ENCODE measurements at regions not wholly inside any gene's neighbourhood (a gene's known extent, or its start where the extent isn't known, plus 50 kb on each side); places are given as distances from the start of the nearest gene placed in this dataset.
"Not testable (repeated sequence)": the region's sequence is repeated elsewhere in the genome, so short reads cannot be mapped to it uniquely, and the experiment has no call there.

DNA sequence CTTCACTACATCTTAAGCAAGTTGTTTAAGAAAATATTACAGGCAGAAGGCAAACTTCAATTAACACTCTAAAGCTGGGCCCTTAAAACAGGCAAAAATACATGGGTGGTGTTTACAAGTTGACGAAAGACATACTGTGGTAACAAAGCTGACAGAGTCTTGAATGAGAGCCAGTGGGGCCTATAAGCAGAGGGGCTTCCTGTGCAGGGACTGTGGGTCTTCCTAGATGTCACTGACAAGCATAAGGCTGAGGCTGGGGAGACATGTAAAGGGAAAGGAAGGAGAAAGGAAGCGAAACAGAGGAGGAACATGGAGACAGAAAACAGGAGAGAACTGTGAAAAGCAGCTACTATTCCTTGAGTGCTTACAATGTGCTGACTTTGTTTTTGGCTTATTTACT is 308.0 kb upstream of the RPS23 start:
- no peak for DNase-seq (ENCODE audit: extremely low read depth, low read depth)
- TF ChIP-seq CTCF (IDR thresholded peaks at IDR 0.05; ENCODE audit: low read depth, low read length): no peak

DNA sequence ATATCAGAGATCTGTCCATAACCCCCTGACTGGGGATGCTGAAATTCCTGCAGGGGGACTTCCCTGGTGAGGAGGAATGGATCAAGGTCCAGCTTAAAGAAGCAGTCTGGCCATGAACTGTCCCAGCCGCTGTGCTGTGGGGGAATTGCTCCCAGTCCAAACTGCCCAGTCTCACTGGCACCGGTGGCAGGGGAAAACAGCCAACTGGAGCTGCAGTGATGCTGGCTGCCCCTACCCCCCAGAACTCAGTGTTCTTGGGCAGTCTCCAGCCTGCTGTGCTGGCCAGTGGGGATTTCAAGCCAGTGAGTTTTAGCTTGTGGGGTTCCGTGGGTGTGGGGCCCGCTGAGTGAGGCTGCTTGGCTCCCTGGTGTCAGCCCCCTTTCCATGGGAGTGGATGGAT is 306.5 kb upstream of the RPS23 start:
- DNase-seq (ENCODE audit: extremely low read depth, low read depth): no peak

DNA sequence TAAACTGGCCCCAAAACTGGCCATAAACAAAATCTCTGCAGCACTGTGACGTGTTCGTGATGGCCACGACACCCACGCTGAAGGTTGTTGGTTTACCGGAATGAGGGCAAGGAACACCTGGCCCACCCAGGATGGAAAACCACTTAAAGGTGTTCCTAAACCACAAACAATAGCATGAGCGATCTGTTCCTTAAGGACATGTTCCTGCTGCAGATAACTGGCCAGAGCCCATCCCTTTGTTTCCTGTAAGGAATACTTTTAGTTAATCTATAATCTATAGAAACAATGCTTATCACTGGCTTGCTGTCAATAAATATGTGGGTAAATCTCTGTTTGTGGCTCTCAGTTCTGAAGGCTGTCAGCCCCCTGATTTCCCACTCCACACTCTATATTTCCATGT is 305.2 kb upstream of the RPS23 start:
- not testable (repeated sequence) for DNase-seq (ENCODE audit: extremely low read depth, low read depth)

More for the DNA sequence above, 306.5 kb upstream of the RPS23 start:
- TF ChIP-seq CTCF (IDR thresholded peaks at IDR 0.05; ENCODE audit: low read depth, low read length): no peak

DNA sequence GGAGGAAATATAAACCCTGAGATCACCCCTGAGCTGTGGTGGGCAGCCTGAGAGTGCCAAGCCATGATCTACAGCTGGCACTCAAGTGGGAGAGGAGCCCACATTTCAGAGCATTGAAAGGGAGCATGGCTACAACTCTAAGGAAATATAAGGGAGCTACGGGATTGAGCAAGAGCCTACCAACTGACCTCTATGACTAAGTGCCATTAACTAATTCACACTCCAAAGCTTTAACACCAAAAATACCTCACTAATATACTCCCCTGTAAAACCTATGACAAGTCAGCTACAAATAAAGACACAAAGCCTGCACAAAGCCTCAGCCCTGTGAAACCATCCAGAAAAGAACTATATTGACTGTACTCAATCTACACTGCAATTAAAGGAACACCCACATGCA is 286.8 kb upstream of the RPS23 start:
- DNase-seq (ENCODE audit: extremely low read depth, low read depth): no peak
- TF ChIP-seq CTCF (IDR thresholded peaks at IDR 0.05; ENCODE audit: low read depth, low read length): no peak

DNA sequence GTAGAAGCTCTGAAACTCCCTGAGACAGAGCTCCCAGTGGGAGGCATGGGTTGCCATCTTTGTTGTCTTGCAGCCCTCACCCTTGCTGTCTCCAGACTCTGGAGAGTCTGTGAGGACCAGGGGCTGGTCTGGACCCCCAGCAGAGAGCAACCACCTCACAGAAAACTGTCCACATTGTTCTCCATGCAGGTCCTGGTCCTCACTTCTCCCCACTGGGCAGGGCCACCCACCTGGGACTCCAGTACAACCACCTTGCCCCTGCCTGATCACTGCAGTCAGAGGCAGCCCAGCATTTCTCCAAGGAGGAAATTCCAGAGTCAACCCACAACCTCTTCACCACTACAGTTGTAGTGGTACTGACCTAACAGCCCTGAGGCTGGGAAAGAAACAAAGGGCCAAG is 285.6 kb upstream of the RPS23 start:
- TF ChIP-seq CTCF (IDR thresholded peaks at IDR 0.05; ENCODE audit: low read depth, low read length): no peak
- no peak for DNase-seq (ENCODE audit: extremely low read depth, low read depth)

DNA sequence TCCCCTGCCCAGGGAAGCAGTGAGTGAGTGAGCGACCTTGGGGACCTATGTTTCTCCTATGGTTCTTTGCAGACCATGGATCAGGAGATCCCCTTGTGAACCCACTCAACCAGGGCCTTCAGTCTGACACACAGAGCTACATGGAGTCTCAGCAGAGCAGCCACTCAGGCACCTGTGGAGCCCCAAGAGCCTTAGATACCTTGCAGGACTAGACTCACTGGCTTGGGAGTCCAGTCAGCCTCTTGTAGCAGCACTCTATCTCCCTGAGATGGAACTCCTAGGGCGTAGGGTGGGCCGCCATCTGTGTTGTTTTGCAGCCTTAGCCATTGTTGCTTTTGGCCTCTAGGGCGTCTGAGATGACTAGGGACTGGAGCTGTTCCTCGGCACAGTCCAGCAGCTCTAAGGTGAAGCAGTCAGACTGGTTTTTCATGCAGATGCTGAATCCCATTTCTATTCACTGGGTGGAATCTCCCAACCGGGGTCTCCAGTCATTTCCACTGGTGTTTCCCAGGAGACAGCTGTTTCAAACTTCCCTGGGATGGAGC is 284.6 kb upstream of the RPS23 start:
- no peak for TF ChIP-seq CTCF (IDR thresholded peaks at IDR 0.05; ENCODE audit: low read depth, low read length)
- DNase-seq (ENCODE audit: extremely low read depth, low read depth): no peak

- TF ChIP-seq CTCF (IDR thresholded peaks at IDR 0.05; ENCODE audit: low read depth, low read length): no peak
- no peak for DNase-seq (ENCODE audit: extremely low read depth, low read depth)
These were observed 283.6 kb upstream of the RPS23 start for GRCh38 chr5:82561797-82562196.

GRCh38 chr5:82560969-82561368 is 282.8 kb upstream of the RPS23 start:
- DNase-seq (ENCODE audit: extremely low read depth, low read depth): no peak
- no peak for TF ChIP-seq CTCF (IDR thresholded peaks at IDR 0.05; ENCODE audit: low read depth, low read length)

Measured in AG09319 (cell line).